ENCODE measurements at regions not wholly inside any gene's neighbourhood (a gene's known extent, or its start where the extent isn't known, plus 50 kb on each side); places are given as distances from the start of the nearest gene placed in this dataset.

DNA sequence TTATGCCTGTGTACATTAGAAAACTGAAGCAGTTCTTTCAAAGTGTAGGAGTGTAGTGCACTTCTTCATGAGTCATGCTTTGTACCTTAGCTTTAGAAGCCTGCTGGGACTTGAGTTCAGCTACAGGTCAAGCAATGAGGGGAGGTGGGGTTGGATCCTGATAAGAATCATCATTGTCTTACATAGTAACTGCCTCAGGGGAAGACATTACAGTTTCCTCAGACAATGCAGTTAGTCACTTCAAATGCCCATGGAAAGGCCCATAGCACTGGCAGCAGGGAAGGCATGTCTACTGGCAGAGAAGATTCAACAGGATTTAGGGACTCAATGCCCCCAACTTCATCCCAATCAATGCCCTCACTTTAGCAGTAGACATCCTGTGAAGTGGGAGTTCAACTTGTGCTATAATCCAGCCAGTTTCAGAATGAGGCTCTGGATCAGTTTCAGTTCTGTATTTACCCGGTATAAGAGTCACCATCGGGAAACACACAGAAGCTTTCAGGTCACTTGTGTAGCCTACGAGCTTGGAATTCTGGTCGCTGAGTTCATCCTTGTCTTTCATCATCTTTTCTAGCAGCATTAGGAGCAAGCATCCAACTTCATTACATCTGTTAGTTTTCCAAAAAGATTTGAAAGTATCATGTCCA, 1216.5 kb downstream of the RAPGEF2 start:
- Mint-ChIP-seq H3K4me1 (ENCODE audit: insufficient read depth, unreplicated experiment) (peaks cover 16% of the 10 kb centered on the region), H3K9me3 (ENCODE audit: unreplicated experiment) (no peaks in the 10 kb centered on the region), H3K4me3 (ENCODE audit: unreplicated experiment) (no peak overlapping the region), H3K36me3 (ENCODE audit: insufficient read depth, unreplicated experiment) (peaks cover 4% of the 10 kb centered on the region), H3K27ac (ENCODE audit: low read depth, unreplicated experiment) (peak overlapping the region; percentile 46), H3K27me3 (ENCODE audit: insufficient read depth, unreplicated experiment) (no peaks in the 10 kb centered on the region)
- POLR2A ChIA-PET = interaction anchor here (0.6 to 0.9 kb wide), 3 partner anchors 9 to 367 kb away, joined by 3 read pairs; no protein-coding TSS in a partner anchor
- peak; percentile 95 for DNase-seq (ENCODE audit: unreplicated experiment)
- TF ChIP-seq CTCF (IDR thresholded peaks at IDR 0.05; ENCODE audit: unreplicated experiment) = no peak
- CTCF ChIA-PET = interaction anchor here (1.0 kb wide), 1 partner anchor 23 kb away, joined by 3 read pairs; no protein-coding TSS in a partner anchor
- intact Hi-C loops (cut with micrococcal nuclease) = no loop called here
- no TSS peak for BruUV-seq (replicated peaks)

DNA sequence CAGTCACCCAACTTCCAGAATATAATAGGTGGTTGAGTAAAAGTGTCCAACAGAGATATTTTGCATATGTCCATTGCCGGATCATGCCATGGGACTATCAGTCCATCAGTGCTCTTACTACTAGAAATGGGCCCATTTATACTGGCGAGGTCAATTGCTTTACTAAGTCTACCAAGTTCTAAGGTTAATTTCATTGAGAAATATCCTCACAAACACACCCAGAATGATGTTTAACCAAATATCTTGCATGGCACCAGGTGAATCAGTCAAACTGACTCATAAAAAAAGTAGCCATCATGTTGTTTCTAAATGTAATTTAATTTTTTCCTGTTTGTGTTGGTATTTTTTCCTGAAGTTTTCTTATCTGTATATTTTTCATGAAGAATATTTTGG, 1217.0 kb downstream of the RAPGEF2 start:
- H3K27ac Mint-ChIP-seq (ENCODE audit: low read depth, unreplicated experiment) = peak overlapping the region; percentile 46
- peak; percentile 44 for DNase-seq (ENCODE audit: unreplicated experiment)
- intact Hi-C loops (cut with micrococcal nuclease) = no loop called here
- BruUV-seq (replicated peaks) = no TSS peak
- ChIA-PET POLR2A (no interaction called here), CTCF (interaction anchor here (1.0 kb wide), 1 partner anchor 24 kb away, joined by 3 read pairs; no protein-coding TSS in a partner anchor)
- no peaks in the 10 kb centered on the region for H3K9me3 Mint-ChIP-seq (ENCODE audit: unreplicated experiment)
- no peaks in the 10 kb centered on the region for H3K27me3 Mint-ChIP-seq (ENCODE audit: insufficient read depth, unreplicated experiment)
- H3K4me1 Mint-ChIP-seq (ENCODE audit: insufficient read depth, unreplicated experiment) = peaks cover 16% of the 10 kb centered on the region
- H3K4me3 Mint-ChIP-seq (ENCODE audit: unreplicated experiment) = no peak overlapping the region
- TF ChIP-seq CTCF (IDR thresholded peaks at IDR 0.05; ENCODE audit: unreplicated experiment) = no peak
- peaks cover 4% of the 10 kb centered on the region for H3K36me3 Mint-ChIP-seq (ENCODE audit: insufficient read depth, unreplicated experiment)

DNA sequence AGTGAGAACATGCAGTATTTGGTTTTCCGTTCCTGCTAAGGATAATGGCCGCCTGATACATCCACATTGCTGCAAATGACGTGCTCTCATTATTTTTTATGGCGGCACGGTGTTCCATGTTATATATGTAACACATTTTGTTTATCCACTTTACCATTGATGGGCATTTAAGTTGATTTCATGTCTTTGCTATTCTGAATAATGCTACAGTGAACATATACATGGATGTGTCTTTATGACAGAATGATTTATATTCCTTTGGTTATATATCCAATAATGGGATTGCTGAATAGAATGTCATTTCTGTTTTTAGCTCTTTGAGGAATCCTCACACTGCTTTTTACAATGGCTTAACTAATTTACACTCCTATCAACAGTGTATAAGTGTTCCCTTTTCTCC, 1223.2 kb downstream of the RAPGEF2 start:
- TF ChIP-seq CTCF (IDR thresholded peaks at IDR 0.05; ENCODE audit: unreplicated experiment) = no peak
- POLR2A ChIA-PET = no interaction called here
- H3K27me3 Mint-ChIP-seq (ENCODE audit: insufficient read depth, unreplicated experiment) = no peaks in the 10 kb centered on the region

DNA sequence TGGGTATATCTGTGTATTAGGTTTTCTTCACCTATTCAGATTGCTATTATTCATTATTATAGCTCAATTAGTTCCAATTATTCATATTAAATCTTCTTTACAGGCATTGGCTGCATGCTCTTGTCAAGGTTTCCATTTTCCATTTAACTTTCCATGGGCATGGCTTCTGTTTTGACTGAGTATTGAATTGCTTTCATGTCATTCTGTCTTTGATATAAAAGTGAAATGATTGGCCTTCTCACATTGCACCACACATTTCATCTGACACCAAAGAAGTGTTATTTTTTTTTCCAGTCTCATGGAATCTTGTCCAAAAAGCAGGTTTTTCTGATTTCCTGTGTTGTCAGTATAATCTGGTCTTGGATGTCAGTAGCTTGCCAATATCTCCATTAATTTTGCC, 1244.3 kb downstream of the RAPGEF2 start:
- Mint-ChIP-seq H3K36me3 (ENCODE audit: insufficient read depth, unreplicated experiment) (peaks cover 4% of the 10 kb centered on the region), H3K9me3 (ENCODE audit: unreplicated experiment) (no peaks in the 10 kb centered on the region), H3K4me3 (ENCODE audit: unreplicated experiment) (no peak overlapping the region), H3K27ac (ENCODE audit: low read depth, unreplicated experiment) (no peak overlapping the region), H3K27me3 (ENCODE audit: insufficient read depth, unreplicated experiment) (no peaks in the 10 kb centered on the region), H3K4me1 (ENCODE audit: insufficient read depth, unreplicated experiment) (no peaks in the 10 kb centered on the region)
- no peak for TF ChIP-seq CTCF (IDR thresholded peaks at IDR 0.05; ENCODE audit: unreplicated experiment)
- no TSS peak for BruUV-seq (replicated peaks)
- intact Hi-C loops (cut with micrococcal nuclease) = no loop called here
- DNase-seq (ENCODE audit: unreplicated experiment) = no peak
- POLR2A ChIA-PET = interaction anchor here (0.7 kb wide), 1 partner anchor 551 kb away, joined by 3 read pairs; no protein-coding TSS in a partner anchor
- CTCF ChIA-PET = no interaction called here

More for the DNA sequence above, 1223.2 kb downstream of the RAPGEF2 start:
- H3K4me1 Mint-ChIP-seq (ENCODE audit: insufficient read depth, unreplicated experiment) = no peaks in the 10 kb centered on the region
- no peak for DNase-seq (ENCODE audit: unreplicated experiment)
- CTCF ChIA-PET = no interaction called here
- H3K4me3 Mint-ChIP-seq (ENCODE audit: unreplicated experiment) = no peak overlapping the region
- H3K36me3 Mint-ChIP-seq (ENCODE audit: insufficient read depth, unreplicated experiment) = no peaks in the 10 kb centered on the region
- H3K27ac Mint-ChIP-seq (ENCODE audit: low read depth, unreplicated experiment) = no peak overlapping the region
- H3K9me3 Mint-ChIP-seq (ENCODE audit: unreplicated experiment) = no peaks in the 10 kb centered on the region
- intact Hi-C loops (cut with micrococcal nuclease) = no loop called here
- no TSS peak for BruUV-seq (replicated peaks)
